GM23248 (cell line): ENCODE measurements at regions not wholly inside any gene's neighbourhood (a gene's known extent, or its start where the extent isn't known, plus 50 kb on each side); places are given as distances from the start of the nearest gene placed in this dataset.

Experiments
- DNase-seq: peaks from one replicate; pipeline ENCODE4 v3.0.0-alpha.2; 2015
- H2AFZ ChIP-seq: fragments of 200-600 bp; sonication (generic); 2 replicates; pipeline ENCODE4 v1.6.1; 2016; ENCODE audit warnings: antibody characterized with exemption
- H3F3A ChIP-seq: fragments of 200-600 bp; sonication (generic); 2 replicates; pipeline ENCODE4 v1.6.1; 2016; ENCODE audit warnings: mild to moderate bottlenecking, antibody characterized with exemption, mixed run types; ENCODE audit not compliant: insufficient read depth
- H3K27ac ChIP-seq: fragments of 200-600 bp; sonication (generic); 2 replicates; pipeline ENCODE4 v1.5.1; 2016; ENCODE audit warnings: mild to moderate bottlenecking
- H3K27me3 ChIP-seq: fragments of 200-600 bp; sonication (generic); replicated peaks from 2 replicates; pipeline ENCODE4 v1.6.1; 2016; ENCODE audit warnings: mild to moderate bottlenecking; ENCODE audit not compliant: insufficient read depth
- H3K36me3 ChIP-seq: fragments of 200-600 bp; sonication (generic); 2 replicates; pipeline ENCODE4 v1.6.1; 2016; ENCODE audit warnings: low read depth, mild to moderate bottlenecking
- H3K4me1 ChIP-seq: fragments of 200-600 bp; sonication (generic); 2 replicates; pipeline ENCODE4 v1.6.1; 2016; ENCODE audit warnings: mild to moderate bottlenecking; ENCODE audit not compliant: insufficient read depth
- H3K4me2 ChIP-seq: fragments of 200-600 bp; sonication (generic); one replicate; pipeline ENCODE4 v1.6.1; 2016; ENCODE audit warnings: mild to moderate bottlenecking; ENCODE audit not compliant: unreplicated experiment
- H3K4me3 ChIP-seq: fragments of 200-600 bp; sonication (generic); 2 replicates; pipeline ENCODE4 v1.5.1; 2016; ENCODE audit warnings: mild to moderate bottlenecking
- H3K79me2 ChIP-seq: fragments of 200-600 bp; sonication (generic); 2 replicates; pipeline ENCODE4 v1.6.1; 2016; ENCODE audit warnings: mild to moderate bottlenecking; ENCODE audit not compliant: insufficient read depth
- H3K9ac ChIP-seq: fragments of 200-600 bp; sonication (generic); 2 replicates; pipeline ENCODE4 v1.6.1; 2016; ENCODE audit warnings: mild to moderate bottlenecking
- H3K9me2 ChIP-seq: fragments of 200-600 bp; sonication (generic); 2 replicates; pipeline ENCODE4 v1.6.1; 2016; ENCODE audit warnings: mixed run types, mild to moderate bottlenecking, moderate library complexity; ENCODE audit not compliant: insufficient read depth
- H3K9me3 ChIP-seq: fragments of 200-600 bp; sonication (generic); one replicate; pipeline ENCODE4 v1.6.1; 2017; ENCODE audit warnings: low read depth
- H4K20me1 ChIP-seq: fragments of 200-600 bp; sonication (generic); 2 replicates; pipeline ENCODE4 v1.6.0; 2016; ENCODE audit not compliant: insufficient read depth
- EZH2 ChIP-seq: fragments of 200-600 bp; sonication (generic); IDR thresholded peaks from 2 replicates; pipeline ENCODE4 v1.6.1; 2018; ENCODE audit warnings: antibody characterized with exemption, mild to moderate bottlenecking; ENCODE audit not compliant: insufficient read depth, poor library complexity, severe bottlenecking
- EZH2phosphoT487 ChIP-seq: fragments of 200-600 bp; sonication (generic); IDR thresholded peaks from 2 replicates; pipeline ENCODE4 v1.6.1; 2018; ENCODE audit warnings: antibody characterized with exemption, moderate library complexity, mild to moderate bottlenecking, low read depth; ENCODE audit not compliant: insufficient read depth
- WGBS, 2 experiments: methylation state at CpG; one replicate each; pipeline ENCODE4 v1.1.6; 2015 to 2017; ENCODE audit warnings: low lambda C conversion rate in 2 of 2, low coverage in 1 of 2; ENCODE audit errors: missing lambda C conversion rate in 2 of 2; 5-methylcytosine and 5-hydroxymethylcytosine counted together
- in situ Hi-C: fragments of 300-500 bp; cut with MboI; formaldehyde crosslinking; loops from 2 replicates; pipeline ENCODE4 v1.15.0; 2020

- Histone ChIP-seq H3K4me3 (no peak overlapping the region), H3K9ac (no peak overlapping the region), H3K9me2 (no peaks in the 10 kb centered on the region), H3K79me2 (no peaks in the 10 kb centered on the region), H3K4me2 (no peak overlapping the region), H3K27ac (no peak overlapping the region), H3K36me3 (no peaks in the 10 kb centered on the region), H4K20me1 (no peaks in the 10 kb centered on the region), H3K27me3 (no peaks in the 10 kb centered on the region), H2AFZ (no peak overlapping the region), H3F3A (peaks cover 34% of the 10 kb centered on the region), H3K9me3 (no peaks in the 10 kb centered on the region), H3K4me1 (peaks cover 47% of the 10 kb centered on the region)
- in situ Hi-C loops = no loop called here
- TF ChIP-seq EZH2 (no peak), EZH2phosphoT487 (no peak)
- no peak for DNase-seq
- WGBS, 2 experiments = 95 to 96% methylated on average over 2 of the region's 2 CpGs
Observed at GRCh38 chr7:116398672-116399071, 100.9 kb upstream of the CAV2 start.

DNA sequence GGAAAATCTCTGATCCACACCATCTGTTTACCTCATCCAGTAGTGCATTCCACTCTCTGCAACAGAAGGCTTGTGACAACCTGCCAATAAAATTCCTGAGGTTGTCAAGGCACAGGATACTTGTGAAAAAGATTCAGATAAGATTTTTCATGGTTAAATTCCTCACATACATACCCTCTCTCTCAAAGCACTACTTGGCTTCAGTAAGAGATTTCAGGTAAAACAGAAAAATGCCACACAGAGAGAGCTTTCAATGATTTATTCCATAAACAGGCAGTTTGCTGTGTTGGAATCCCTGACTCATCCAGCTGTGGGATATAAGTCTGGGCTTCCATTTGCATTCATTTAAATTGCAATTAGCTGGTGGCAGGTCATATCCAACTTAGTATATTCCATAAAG lies 99.7 kb upstream of the CAV2 start:
- peaks cover 48% of the 10 kb centered on the region for H3K4me1 ChIP-seq
- H3K27ac ChIP-seq = peak overlapping the region; percentile 26
- TF ChIP-seq EZH2phosphoT487 = no peak
- TF ChIP-seq EZH2 = no peak
- H3K9ac ChIP-seq = no peak overlapping the region
- DNase-seq = peak; percentile 74
- H2AFZ ChIP-seq = no peak overlapping the region
- H3K36me3 ChIP-seq = no peaks in the 10 kb centered on the region
- in situ Hi-C loops = no loop called here
- no peaks in the 10 kb centered on the region for H3K79me2 ChIP-seq
- no peaks in the 10 kb centered on the region for H3K27me3 ChIP-seq
- H3K9me3 ChIP-seq = no peaks in the 10 kb centered on the region
- peaks cover 40% of the 10 kb centered on the region for H3F3A ChIP-seq
- H3K4me3 ChIP-seq = no peak overlapping the region
- no peaks in the 10 kb centered on the region; the same call in 1 of the 2 replicates for H3K9me2 ChIP-seq
- H3K4me2 ChIP-seq = peak overlapping the region; percentile 12
- H4K20me1 ChIP-seq = no peaks in the 10 kb centered on the region

DNA sequence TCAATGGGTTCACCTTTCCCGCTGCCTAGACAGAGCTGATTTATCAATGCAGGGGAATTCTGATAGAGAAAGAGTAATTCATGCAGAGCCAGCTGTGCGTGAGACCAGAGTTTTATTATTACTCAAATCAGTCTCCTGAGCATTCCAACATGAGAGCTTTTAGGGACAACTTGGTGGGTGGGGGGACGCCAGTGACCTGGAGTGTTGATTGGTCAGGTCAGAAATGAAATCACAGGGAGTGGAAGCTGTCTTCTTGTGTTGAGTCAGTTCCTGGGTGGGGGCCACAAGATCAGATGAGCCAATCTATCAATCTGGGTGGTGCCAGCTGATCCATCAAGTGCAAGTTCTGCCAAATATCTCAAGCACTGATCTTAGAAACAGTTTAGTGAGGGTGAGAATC lies 99.0 kb upstream of the CAV2 start:
- 28 to 39% methylated on average over 3 of the region's 3 CpGs for WGBS, 2 experiments
- Histone ChIP-seq H2AFZ (no peak overlapping the region), H3K27ac (peak overlapping the region; percentile 26; the same call in 1 of the 2 replicates), H3K9me2 (no peaks in the 10 kb centered on the region; the same call in 1 of the 2 replicates), H3K4me3 (no peak overlapping the region), H3K9ac (no peak overlapping the region), H3F3A (peaks cover 35% of the 10 kb centered on the region), H3K9me3 (no peaks in the 10 kb centered on the region), H3K36me3 (no peaks in the 10 kb centered on the region), H3K4me1 (peaks cover 42% of the 10 kb centered on the region), H3K79me2 (no peaks in the 10 kb centered on the region), H3K4me2 (peak overlapping the region; percentile 12), H4K20me1 (no peaks in the 10 kb centered on the region), H3K27me3 (no peaks in the 10 kb centered on the region)
- TF ChIP-seq EZH2 = no peak
- no peak for TF ChIP-seq EZH2phosphoT487
- in situ Hi-C loops = no loop called here
- peak; percentile 16 for DNase-seq

GRCh38 chr7:116401711-116402110 lies 97.8 kb upstream of the CAV2 start:
- no peak for DNase-seq
- Histone ChIP-seq H3F3A (peaks cover 35% of the 10 kb centered on the region), H3K4me3 (no peak overlapping the region), H2AFZ (no peak overlapping the region), H3K79me2 (no peaks in the 10 kb centered on the region), H3K36me3 (no peaks in the 10 kb centered on the region), H3K9me3 (no peaks in the 10 kb centered on the region), H3K9ac (no peak overlapping the region), H3K27me3 (no peaks in the 10 kb centered on the region), H3K9me2 (no peaks in the 10 kb centered on the region; the same call in 1 of the 2 replicates), H3K4me2 (no peak overlapping the region), H3K27ac (no peak overlapping the region), H3K4me1 (peaks cover 33% of the 10 kb centered on the region), H4K20me1 (no peaks in the 10 kb centered on the region)
- in situ Hi-C loops = no loop called here
- TF ChIP-seq EZH2 (no peak), EZH2phosphoT487 (no peak)

DNA sequence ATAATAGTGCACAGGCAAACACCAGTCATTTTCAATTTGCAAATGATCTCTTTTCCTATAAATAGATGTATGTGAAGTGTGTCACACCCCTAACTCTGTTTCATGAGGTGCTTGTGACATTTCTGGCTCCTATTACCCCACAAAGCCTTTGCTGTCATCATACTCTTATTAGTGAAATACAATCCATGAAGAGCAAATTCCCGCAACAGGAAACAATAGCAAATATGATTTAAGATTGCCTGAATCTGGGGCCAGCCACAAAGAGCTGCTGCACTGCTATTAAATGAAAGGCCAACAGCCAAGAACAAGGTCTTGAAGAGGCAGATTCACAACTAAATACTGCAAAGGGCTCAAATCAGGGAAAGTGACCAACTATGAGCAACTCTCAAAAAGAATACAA lies 96.3 kb upstream of the CAV2 start:
- no peaks in the 10 kb centered on the region for H3K79me2 ChIP-seq
- DNase-seq = peak; percentile 60
- H3K4me1 ChIP-seq = peaks cover 33% of the 10 kb centered on the region
- H3K4me3 ChIP-seq = no peak overlapping the region
- WGBS, 2 experiments = 9 to 21% methylated on average over 1 of the region's 1 CpG
- H3K9me3 ChIP-seq = no peaks in the 10 kb centered on the region
- no peaks in the 10 kb centered on the region for H3K27me3 ChIP-seq
- in situ Hi-C loops = no loop called here
- TF ChIP-seq EZH2 = no peak
- TF ChIP-seq EZH2phosphoT487 = 0 out of 2 replicates have a peak, but pooled peaks have one; percentile 45
- H3K4me2 ChIP-seq = peak overlapping the region; percentile 7
- H3K36me3 ChIP-seq = no peaks in the 10 kb centered on the region
- no peaks in the 10 kb centered on the region for H4K20me1 ChIP-seq
- H2AFZ ChIP-seq = peak overlapping the region; percentile 10; the same call in 1 of the 2 replicates
- no peaks in the 10 kb centered on the region; the same call in 1 of the 2 replicates for H3K9me2 ChIP-seq
- H3K9ac ChIP-seq = no peak overlapping the region
- peaks cover 35% of the 10 kb centered on the region for H3F3A ChIP-seq
- H3K27ac ChIP-seq = peak overlapping the region; percentile 15
